H1 (cell line): ENCODE measurements at regions not wholly inside any gene's neighbourhood (a gene's known extent, or its start where the extent isn't known, plus 50 kb on each side); places are given as distances from the start of the nearest gene placed in this dataset.

Experiments
- BCL11A ChIP-seq, 2 experiments: IDR thresholded peaks; one replicate each; pipeline ENCODE4 v1.6.1; 2011; ENCODE audit warnings: low read depth in 2 of 2, low read length in 2 of 2, mild to moderate bottlenecking in 2 of 2
- MAFK ChIP-seq: IDR thresholded peaks from 2 replicates; pipeline ENCODE4 v1.6.1; 2012; ENCODE audit warnings: low read depth, mild to moderate bottlenecking, improper control_type of control experiment, low read length
- RBBP5 ChIP-seq: IDR thresholded peaks from 2 replicates; pipeline ENCODE4 v1.7.1; 2012; ENCODE audit warnings: low read depth, mild to moderate bottlenecking, inconsistent platforms, low read length, moderate library complexity, borderline replicate concordance
- TAF1 ChIP-seq: IDR thresholded peaks from 2 replicates; pipeline ENCODE4 v1.6.1; 2011; ENCODE audit warnings: mild to moderate bottlenecking, low read depth, low read length

DNA sequence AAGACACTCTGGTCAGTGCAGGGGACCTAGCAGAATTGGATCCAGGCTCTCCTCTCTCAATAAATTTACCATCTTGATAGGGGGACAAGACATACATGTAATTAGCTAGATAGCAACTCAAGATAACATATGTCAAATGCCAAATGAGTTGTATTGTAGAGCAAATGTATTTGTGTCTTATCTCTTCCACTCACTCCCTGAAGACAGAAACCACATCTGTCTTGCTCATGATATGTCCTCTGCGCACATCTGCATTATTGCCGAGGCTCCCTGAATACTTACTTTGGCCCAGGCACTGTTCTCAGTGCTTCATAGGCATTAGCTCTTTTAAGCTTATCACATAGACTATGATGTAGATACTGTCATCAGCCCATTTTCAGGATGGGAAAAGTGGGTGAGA, 122.9 kb upstream of the GATA6 start (continued):
- TF ChIP-seq RBBP5 (no peak), BCL11A (IDR thresholded peaks at IDR 0.05; ENCODE audit: low read depth in 2 of 2, low read length in 2 of 2) (no peak), MAFK (no peak), TAF1 (no peak)
- TF ChIP-seq, all 59 proteins: peak for 0
